GM23338 (cell line): ENCODE measurements at regions not wholly inside any gene's neighbourhood (a gene's known extent, or its start where the extent isn't known, plus 50 kb on each side); places are given as distances from the start of the nearest gene placed in this dataset.

Experiments
- ATAC-seq: fragments of 200-7000 bp; cut with Tn5 transposase; 3 replicates; pipeline ENCODE4 v1.9.1; 2020
- DNase-seq: peaks from one replicate; pipeline ENCODE4 v3.0.0-alpha.2; 2015; ENCODE audit warnings: low spot score
- H2AFZ ChIP-seq: fragments of 200-600 bp; sonication (generic); 2 replicates; pipeline ENCODE4 v1.8.0; 2016; ENCODE audit warnings: antibody characterized with exemption, mild to moderate bottlenecking, moderate library complexity
- H3F3A ChIP-seq: fragments of 200-600 bp; sonication (generic); replicated peaks from 2 replicates; pipeline ENCODE4 v1.8.0; 2017; ENCODE audit warnings: antibody characterized with exemption, mixed run types, low read depth
- H3K27ac ChIP-seq: fragments of 200-600 bp; sonication (generic); 2 replicates; pipeline ENCODE4 v1.6.1; 2016; ENCODE audit warnings: low read depth
- H3K27me3 ChIP-seq: fragments of 200-600 bp; sonication (generic); 2 replicates; pipeline ENCODE4 v1.8.0; 2016; ENCODE audit warnings: mild to moderate bottlenecking, mixed run types, moderate library complexity; ENCODE audit not compliant: insufficient read depth
- H3K36me3 ChIP-seq: fragments of 200-600 bp; sonication (generic); 2 replicates; pipeline ENCODE4 v1.8.0; 2016; ENCODE audit warnings: mild to moderate bottlenecking; ENCODE audit not compliant: insufficient read depth
- H3K4me1 ChIP-seq: fragments of 200-600 bp; sonication (generic); 2 replicates; pipeline ENCODE4 v1.8.0; 2016; ENCODE audit warnings: mild to moderate bottlenecking, moderate library complexity; ENCODE audit not compliant: insufficient read depth
- H3K4me2 ChIP-seq: fragments of 200-600 bp; sonication (generic); 2 replicates; pipeline ENCODE4 v1.7.1; 2017; ENCODE audit warnings: mixed run types
- H3K4me3 ChIP-seq: fragments of 200-600 bp; sonication (generic); 2 replicates; pipeline ENCODE4 v1.6.1; 2016; ENCODE audit warnings: mixed run types
- H3K79me2 ChIP-seq: fragments of 200-600 bp; sonication (generic); replicated peaks from 2 replicates; pipeline ENCODE4 v1.8.0; 2017; ENCODE audit warnings: mild to moderate bottlenecking; ENCODE audit not compliant: insufficient read depth
- H3K9me2 ChIP-seq: fragments of 200-600 bp; sonication (generic); 2 replicates; pipeline ENCODE4 v1.8.0; 2017; ENCODE audit not compliant: insufficient read depth
- H4K20me1 ChIP-seq: fragments of 200-600 bp; sonication (generic); replicated peaks from 2 replicates; pipeline ENCODE4 v1.8.0; 2017; ENCODE audit warnings: mild to moderate bottlenecking; ENCODE audit not compliant: insufficient read depth
- H3K27ac Mint-ChIP-seq: 2 replicates; pipeline ENCODE4 v1.8.0; 2020; ENCODE audit warnings: inconsistent platforms, mild to moderate bottlenecking, moderate library complexity, mixed read lengths
- H3K27me3 Mint-ChIP-seq: 3 replicates; pipeline ENCODE4 v1.8.0; 2022; ENCODE audit warnings: low read depth, mild to moderate bottlenecking, moderate library complexity, mixed read lengths, inconsistent platforms; ENCODE audit not compliant: insufficient read depth, poor library complexity
- H3K36me3 Mint-ChIP-seq: 3 replicates; pipeline ENCODE4 v1.8.0; 2021; ENCODE audit warnings: low read depth, mild to moderate bottlenecking, inconsistent platforms, moderate library complexity, mixed read lengths
- H3K4me1 Mint-ChIP-seq: 3 replicates; pipeline ENCODE4 v1.8.0; 2020; ENCODE audit warnings: mild to moderate bottlenecking, inconsistent platforms, mixed read lengths
- H3K4me3 Mint-ChIP-seq: 3 replicates; pipeline ENCODE4 v1.8.0; 2021; ENCODE audit warnings: moderate library complexity, mild to moderate bottlenecking, inconsistent platforms, mixed read lengths
- H3K9me3 Mint-ChIP-seq: 3 replicates; pipeline ENCODE4 v1.8.0; 2020; ENCODE audit warnings: moderate library complexity, mild to moderate bottlenecking, inconsistent platforms, mixed read lengths
- CREB1 ChIP-seq: fragments of 250-450 bp; sonication (Bioruptor Pico); IDR thresholded peaks from 2 replicates; pipeline ENCODE4 v1.5.0; 2020; ENCODE audit warnings: low read depth, mild to moderate bottlenecking, moderate library complexity
- CTCF ChIP-seq, 2 experiments: fragments of 200-600 bp in 1 of 2; sonication (generic) in 1 of 2; conservative IDR thresholded peaks; 2 replicates each; pipeline versions ENCODE4 v1.5.1 to v1.6.1; 2016 to 2017; ENCODE audit warnings: antibody characterized with exemption in 2 of 2, low read depth in 2 of 2, mild to moderate bottlenecking in 2 of 2, moderate library complexity in 1 of 2
- ETS1 ChIP-seq: IDR thresholded peaks from 2 replicates; pipeline ENCODE4 v1.6.1; 2016; ENCODE audit warnings: antibody characterized with exemption
- EZH2phosphoT487 ChIP-seq: fragments of 200-600 bp; sonication (generic); IDR thresholded peaks from one replicate; pipeline ENCODE4 v1.8.1; 2018; ENCODE audit warnings: antibody characterized with exemption; ENCODE audit not compliant: unreplicated experiment
- JUNB ChIP-seq: IDR thresholded peaks from one replicate; pipeline ENCODE4 v1.6.1; 2016; ENCODE audit warnings: antibody characterized with exemption; ENCODE audit not compliant: unreplicated experiment
- REST ChIP-seq: IDR thresholded peaks from one replicate; pipeline ENCODE4 v1.6.1; 2018; ENCODE audit warnings: antibody characterized with exemption; ENCODE audit not compliant: unreplicated experiment
- STAT1 ChIP-seq: IDR thresholded peaks from one replicate; pipeline ENCODE4 v1.6.1; 2016; ENCODE audit warnings: antibody characterized with exemption; ENCODE audit not compliant: unreplicated experiment
- ZNF114 ChIP-seq: fragments of 250-450 bp; sonication (Bioruptor Pico); IDR thresholded peaks from 2 replicates; pipeline ENCODE4 v1.5.0; 2020; ENCODE audit warnings: mild to moderate bottlenecking, moderate library complexity
- ZNF331 ChIP-seq: fragments of 250-450 bp; sonication (Bioruptor Pico); IDR thresholded peaks from 2 replicates; pipeline ENCODE4 v1.5.0; 2020; ENCODE audit warnings: low read depth, mild to moderate bottlenecking, moderate library complexity

GRCh38 chr4:45897946-45898585 is 225.8 kb downstream of the GABRG1 start:
- no peak for DNase-seq
- no peaks in the 10 kb centered on the region for H3K27me3 ChIP-seq
- H3K36me3 ChIP-seq = no peaks in the 10 kb centered on the region
- H2AFZ ChIP-seq = no peak overlapping the region
- no peaks in the 10 kb centered on the region for H4K20me1 ChIP-seq
- H3K4me3 ChIP-seq = no peak overlapping the region
- Mint-ChIP-seq H3K27ac (no peak overlapping the region), H3K4me3 (no peak overlapping the region), H3K9me3 (peaks cover 89% of the 10 kb centered on the region), H3K27me3 (peaks cover 3% of the 10 kb centered on the region), H3K36me3 (peaks cover 13% of the 10 kb centered on the region; the same call in 1 of the 3 replicates), H3K4me1 (no peaks in the 10 kb centered on the region)
- TF ChIP-seq STAT1 = no peak
- TF ChIP-seq ZNF331 (CRISPR knock-in tag) = no peak
- TF ChIP-seq REST = no peak
- TF ChIP-seq CTCF (conservative IDR thresholded peaks at IDR 0.05; ENCODE audit: low read depth in 2 of 2) = no peak
- TF ChIP-seq EZH2phosphoT487 = no peak
- no peak for TF ChIP-seq ETS1
- TF ChIP-seq JUNB = no peak
- no peak overlapping the region for H3K4me2 ChIP-seq
- H3K79me2 ChIP-seq = no peaks in the 10 kb centered on the region
- no peak for ATAC-seq
- H3K4me1 ChIP-seq = no peaks in the 10 kb centered on the region
- no peaks in the 10 kb centered on the region for H3F3A ChIP-seq
- no peak overlapping the region for H3K27ac ChIP-seq
- peaks cover 12% of the 10 kb centered on the region for H3K9me2 ChIP-seq

GRCh38 chr4:45883421-45883820 is 240.4 kb downstream of the GABRG1 start:
- no peaks in the 10 kb centered on the region for H3K27me3 ChIP-seq
- no peaks in the 10 kb centered on the region for H3K4me1 ChIP-seq
- H2AFZ ChIP-seq = no peak overlapping the region
- Mint-ChIP-seq H3K9me3 (peaks cover 84% of the 10 kb centered on the region), H3K36me3 (peaks cover 7% of the 10 kb centered on the region; the same call in 2 of the 3 replicates), H3K27ac (no peak overlapping the region), H3K4me3 (no peak overlapping the region), H3K27me3 (no peaks in the 10 kb centered on the region), H3K4me1 (no peaks in the 10 kb centered on the region)
- ATAC-seq (no peak), DNase-seq (no peak)
- no peaks in the 10 kb centered on the region for H3K9me2 ChIP-seq
- H3K79me2 ChIP-seq = no peaks in the 10 kb centered on the region
- no peak overlapping the region for H3K4me3 ChIP-seq
- no peaks in the 10 kb centered on the region for H3K36me3 ChIP-seq
- H3F3A ChIP-seq = no peaks in the 10 kb centered on the region
- no peak overlapping the region for H3K4me2 ChIP-seq
- H4K20me1 ChIP-seq = no peaks in the 10 kb centered on the region
- no peak overlapping the region for H3K27ac ChIP-seq
- TF ChIP-seq CREB1 = no peak
- TF ChIP-seq ETS1 = no peak
- no peak for TF ChIP-seq REST
- no peak for TF ChIP-seq JUNB
- TF ChIP-seq ZNF114 (CRISPR knock-in tag) = no peak
- TF ChIP-seq CTCF (conservative IDR thresholded peaks at IDR 0.05; ENCODE audit: low read depth in 2 of 2) = no peak
- TF ChIP-seq STAT1 = no peak
